GM18868 (cell line): ENCODE measurements at regions not wholly inside any gene's neighbourhood (a gene's known extent, or its start where the extent isn't known, plus 50 kb on each side); places are given as distances from the start of the nearest gene placed in this dataset.
A peak's percentile ranks its signal among the peaks of the same experiment; 100 is the strongest.
"Not testable (repeated sequence)": the region's sequence is repeated elsewhere in the genome, so short reads cannot be mapped to it uniquely, and the experiment has no call there.

ENCODE experiments used
- ATAC-seq: cut with Tn5 transposase; IDR thresholded peaks from one replicate; pipeline ENCODE4 v1.9.1; 2021; ENCODE audit warnings: mild to moderate bottlenecking, moderate library complexity; ENCODE audit not compliant: unreplicated experiment

GRCh38 chr4:100907465-100908454 is 389.9 kb upstream of the EMCN start:
- no peak for ATAC-seq

GRCh38 chr4:100906973-100907372 is 389.2 kb upstream of the EMCN start:
- no peak for ATAC-seq

GRCh38 chr4:100900945-100901344 is 383.1 kb upstream of the EMCN start:
- ATAC-seq, result not testable (repeated sequence)

- no peak for ATAC-seq
Observed at GRCh38 chr4:100900134-100900533, 382.3 kb upstream of the EMCN start.

GRCh38 chr4:100898844-100899243 is 381.0 kb upstream of the EMCN start:
- no peak for ATAC-seq

GRCh38 chr4:100895556-100896197 is 377.9 kb upstream of the EMCN start:
- peak; percentile 96 for ATAC-seq

- ATAC-seq, result no peak
Observed at GRCh38 chr4:100894339-100894870, 376.6 kb upstream of the EMCN start.

- no peak for ATAC-seq
Observed at GRCh38 chr4:100891808-100892207, 374.0 kb upstream of the EMCN start.

GRCh38 chr4:100889898-100890297 is 372.1 kb upstream of the EMCN start:
- ATAC-seq, result peak; percentile 26

- ATAC-seq, result peak; percentile 85
Observed at GRCh38 chr4:100889401-100889800, 371.6 kb upstream of the EMCN start.

GRCh38 chr4:100882661-100883060 is 364.8 kb upstream of the EMCN start:
- no peak for ATAC-seq

GRCh38 chr4:100881283-100881682 is 363.5 kb upstream of the EMCN start:
- no peak for ATAC-seq

- no peak for ATAC-seq
Observed at GRCh38 chr4:100880011-100880410, 362.2 kb upstream of the EMCN start.

GRCh38 chr4:100879471-100879870 is 361.6 kb upstream of the EMCN start:
- no peak for ATAC-seq

- no peak for ATAC-seq
Observed at GRCh38 chr4:100876546-100876945, 358.7 kb upstream of the EMCN start.

GRCh38 chr4:100875296-100876068 is 357.7 kb upstream of the EMCN start:
- ATAC-seq, result no peak

GRCh38 chr4:100872811-100873210 is 355.0 kb upstream of the EMCN start:
- no peak for ATAC-seq

- ATAC-seq, result no peak
Observed at GRCh38 chr4:100870940-100871772, 353.3 kb upstream of the EMCN start.

- ATAC-seq, result no peak
Observed at GRCh38 chr4:100869276-100869675, 351.5 kb upstream of the EMCN start.

- not testable (repeated sequence) for ATAC-seq
Observed at GRCh38 chr4:100868281-100868680, 350.5 kb upstream of the EMCN start.
